Effector memory CD8-positive, alpha-beta T cell (primary cell): ENCODE measurements at regions not wholly inside any gene's neighbourhood (a gene's known extent, or its start where the extent isn't known, plus 50 kb on each side); places are given as distances from the start of the nearest gene placed in this dataset.
"Not testable (repeated sequence)": the region's sequence is repeated elsewhere in the genome, so short reads cannot be mapped to it uniquely, and the experiment has no call there.

Experiments used
- ATAC-seq: fragments of 150-1000 bp; cut with Tn5 transposase; replicated peaks from 2 replicates; pipeline ENCODE4 v1.10.0; 2021; ENCODE audit warnings: mild to moderate bottlenecking, moderate library complexity
- DNase-seq, 3 experiments: peaks; one replicate each; pipeline ENCODE4 v3.0.0; 2021
- H3K27ac Mint-ChIP-seq, 2 donors: one replicate each; pipeline ENCODE4 v1.8.0; 2022; ENCODE audit warnings: mild to moderate bottlenecking in 2 of 2, mixed read lengths in 2 of 2, moderate library complexity in 2 of 2
- H3K27me3 Mint-ChIP-seq, 2 donors: one replicate each; pipeline ENCODE4 v1.8.0; 2022; ENCODE audit warnings: mixed read lengths in 2 of 2
- H3K36me3 Mint-ChIP-seq: one replicate; pipeline ENCODE4 v1.8.0; 2022; ENCODE audit warnings: mild to moderate bottlenecking, moderate library complexity, mixed read lengths; ENCODE audit not compliant: insufficient read depth
- H3K4me1 Mint-ChIP-seq, 2 donors: one replicate each; pipeline ENCODE4 v1.8.0; 2022; ENCODE audit warnings: low read depth in 2 of 2, mixed read lengths in 2 of 2
- H3K4me3 Mint-ChIP-seq, 2 donors: one replicate each; pipeline ENCODE4 v1.8.0; 2022; ENCODE audit warnings: mild to moderate bottlenecking in 2 of 2, mixed read lengths in 2 of 2, moderate library complexity in 2 of 2
- H3K9me3 Mint-ChIP-seq, 2 donors: one replicate each; pipeline ENCODE4 v1.8.0; 2022; ENCODE audit warnings: mixed read lengths in 2 of 2

DNA sequence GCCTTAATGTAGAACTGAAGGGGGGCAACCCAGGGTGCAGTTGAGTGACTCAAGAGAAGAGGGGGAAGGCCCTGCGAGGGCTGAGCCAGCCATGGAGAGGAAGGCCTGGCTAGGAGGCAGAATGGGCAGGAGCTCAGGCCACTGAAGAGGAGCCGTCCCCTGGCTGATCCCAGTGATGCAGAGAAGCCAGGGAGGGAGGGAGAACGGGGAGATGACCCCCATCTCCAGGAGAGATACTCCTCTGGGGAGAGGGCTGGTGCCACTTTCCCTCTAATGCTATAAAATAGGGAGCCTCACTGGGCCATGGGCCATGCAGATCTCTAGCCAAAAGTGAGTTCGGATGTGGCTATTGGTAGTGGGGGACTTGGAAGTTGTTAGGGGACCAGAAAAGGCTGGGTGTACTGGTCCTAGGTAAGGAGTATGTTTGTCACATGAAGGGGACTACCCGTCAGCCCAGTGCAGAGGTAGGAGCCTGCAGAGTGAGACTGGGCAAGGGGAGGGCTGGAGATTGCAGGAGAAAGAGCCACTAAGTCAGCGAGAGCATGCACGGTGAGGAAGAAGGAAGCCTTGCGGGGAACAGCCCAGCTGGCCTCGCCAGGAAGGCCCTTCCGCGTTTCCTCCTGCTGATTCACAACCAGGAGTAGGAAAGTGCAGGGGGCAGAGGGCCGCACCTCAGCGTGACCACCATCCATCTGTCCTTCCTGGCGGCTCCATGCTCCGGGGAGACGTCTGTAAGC lies 347.6 kb downstream of the TCERG1L start:
- H3K27me3 Mint-ChIP-seq = no peaks in the 10 kb centered on the region
- H3K4me1 Mint-ChIP-seq = no peaks in the 10 kb centered on the region
- no peak overlapping the region for H3K4me3 Mint-ChIP-seq
- no peaks in the 10 kb centered on the region for H3K36me3 Mint-ChIP-seq
- no peak for ATAC-seq
- no peak for DNase-seq
- no peak overlapping the region for H3K27ac Mint-ChIP-seq
- H3K9me3 Mint-ChIP-seq = peaks cover 6 to 18% of the 10 kb centered on the region in 2 donors

GRCh38 chr10:130964771-130965170 lies 346.8 kb downstream of the TCERG1L start:
- Mint-ChIP-seq H3K4me1 (no peaks in the 10 kb centered on the region), H3K27ac (no peak overlapping the region), H3K4me3 (no peak overlapping the region), H3K9me3 (peaks cover 6 to 18% of the 10 kb centered on the region in 2 donors), H3K27me3 (no peaks in the 10 kb centered on the region), H3K36me3 (no peaks in the 10 kb centered on the region)
- DNase-seq = no peak
- no peak for ATAC-seq

GRCh38 chr10:130967161-130967560 lies 344.4 kb downstream of the TCERG1L start:
- H3K4me3 Mint-ChIP-seq = no peak overlapping the region
- H3K27ac Mint-ChIP-seq = no peak overlapping the region
- H3K36me3 Mint-ChIP-seq = no peaks in the 10 kb centered on the region

DNA sequence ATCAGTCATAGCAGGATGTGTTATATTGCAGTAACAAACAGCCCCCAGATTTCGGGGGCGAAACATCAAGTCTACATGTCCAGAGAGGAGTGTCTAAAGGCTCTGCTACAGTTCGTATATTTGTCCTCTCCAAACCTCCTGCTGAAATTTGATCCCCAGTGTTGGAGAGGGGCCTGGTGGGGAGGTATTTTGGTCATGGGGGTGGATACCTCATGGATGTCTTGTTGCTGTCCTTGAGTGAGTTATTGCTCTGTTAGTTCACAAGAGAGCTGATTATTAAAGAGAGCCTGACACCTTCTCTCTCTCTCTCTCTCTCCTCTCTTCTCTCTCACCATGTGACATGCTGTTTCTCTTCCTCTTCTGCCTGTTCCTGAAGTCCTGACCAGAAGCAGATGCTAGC lies 343.7 kb downstream of the TCERG1L start:
- H3K27me3 Mint-ChIP-seq = no peaks in the 10 kb centered on the region
- peaks cover 5 to 12% of the 10 kb centered on the region in 2 donors for H3K9me3 Mint-ChIP-seq
- no peaks in the 10 kb centered on the region for H3K4me1 Mint-ChIP-seq
- no peaks in the 10 kb centered on the region for H3K36me3 Mint-ChIP-seq
- H3K27ac Mint-ChIP-seq = no peak overlapping the region
- DNase-seq (no peak), ATAC-seq (no peak)
- H3K4me3 Mint-ChIP-seq = no peak overlapping the region

More at GRCh38 chr10:130967161-130967560, 344.4 kb downstream of the TCERG1L start:
- Mint-ChIP-seq H3K27me3 (no peaks in the 10 kb centered on the region), H3K4me1 (no peaks in the 10 kb centered on the region), H3K9me3 (peaks cover 6 to 12% of the 10 kb centered on the region in 2 donors)
- ATAC-seq = no peak
- no peak for DNase-seq

- Mint-ChIP-seq H3K9me3 (peaks cover 5% of the 10 kb centered on the region in 2 donors), H3K27me3 (no peaks in the 10 kb centered on the region), H3K4me1 (no peaks in the 10 kb centered on the region), H3K36me3 (no peaks in the 10 kb centered on the region), H3K4me3 (no peak overlapping the region), H3K27ac (no peak overlapping the region)
- DNase-seq = no peak
- ATAC-seq = no peak
Observed at GRCh38 chr10:130968511-130968910, 343.0 kb downstream of the TCERG1L start.

DNA sequence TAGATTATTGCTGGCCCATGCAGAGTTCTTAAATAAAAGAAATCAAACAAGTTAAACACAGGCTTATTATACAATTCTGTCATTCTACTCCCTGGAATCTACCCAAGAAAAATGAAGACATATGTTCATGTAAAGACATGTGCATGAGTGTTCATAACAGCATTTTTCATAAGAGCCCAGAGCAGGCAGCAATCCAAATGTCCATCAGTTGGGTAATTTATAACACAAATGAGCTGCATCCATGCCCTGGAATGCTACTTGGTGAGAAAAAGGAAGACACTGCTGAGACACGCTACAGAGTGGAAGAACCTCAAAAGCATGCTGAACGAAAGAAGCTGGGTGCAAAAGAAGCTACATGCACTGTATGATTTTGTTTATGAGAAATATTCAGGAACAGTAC lies 342.6 kb downstream of the TCERG1L start:
- DNase-seq = no peak
- no peak overlapping the region for H3K27ac Mint-ChIP-seq
- no peaks in the 10 kb centered on the region for H3K27me3 Mint-ChIP-seq
- H3K36me3 Mint-ChIP-seq = no peaks in the 10 kb centered on the region
- no peak overlapping the region for H3K4me3 Mint-ChIP-seq
- ATAC-seq = no peak
- no peaks in the 10 kb centered on the region for H3K4me1 Mint-ChIP-seq
- peaks cover under 1 to 4% of the 10 kb centered on the region in 2 donors for H3K9me3 Mint-ChIP-seq

DNA sequence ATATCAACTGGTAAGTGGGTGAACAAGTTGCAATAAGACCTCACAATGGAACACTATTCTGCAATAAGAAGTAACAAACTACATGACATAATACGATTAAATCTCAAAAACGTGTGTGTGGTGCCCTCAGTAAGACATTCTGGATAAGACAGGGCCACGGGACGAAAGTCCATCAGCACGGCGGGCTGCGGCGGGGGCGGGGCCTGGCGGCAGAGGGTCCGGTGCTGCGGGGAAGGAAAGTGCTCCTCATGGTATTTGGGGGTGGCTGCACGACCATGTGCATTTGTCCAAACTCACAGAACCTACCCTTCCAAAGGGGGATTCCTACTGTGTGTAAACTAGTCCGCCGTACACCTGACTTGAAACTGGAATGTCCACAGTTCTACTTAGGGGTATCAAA lies 341.8 kb downstream of the TCERG1L start:
- DNase-seq (no peak), ATAC-seq (no peak)
- Mint-ChIP-seq H3K27ac (no peak overlapping the region), H3K27me3 (no peaks in the 10 kb centered on the region), H3K4me3 (no peak overlapping the region), H3K36me3 (no peaks in the 10 kb centered on the region), H3K4me1 (no peaks in the 10 kb centered on the region), H3K9me3 (peaks cover 0 to 3% of the 10 kb centered on the region in 2 donors)

GRCh38 chr10:130970341-130971122 lies 341.0 kb downstream of the TCERG1L start:
- Mint-ChIP-seq H3K36me3 (no peaks in the 10 kb centered on the region), H3K4me3 (no peak overlapping the region), H3K9me3 (peaks cover 0 to 3% of the 10 kb centered on the region in 2 donors), H3K4me1 (no peaks in the 10 kb centered on the region), H3K27ac (no peak overlapping the region), H3K27me3 (no peaks in the 10 kb centered on the region)
- ATAC-seq (no peak), DNase-seq (no peak)

GRCh38 chr10:130971123-130971435 lies 340.4 kb downstream of the TCERG1L start:
- no peak overlapping the region for H3K27ac Mint-ChIP-seq
- no peaks in the 10 kb centered on the region for H3K27me3 Mint-ChIP-seq
- no peak overlapping the region for H3K4me3 Mint-ChIP-seq
- no peak for ATAC-seq
- H3K4me1 Mint-ChIP-seq = no peaks in the 10 kb centered on the region
- no peaks in the 10 kb centered on the region for H3K36me3 Mint-ChIP-seq
- peaks cover 0 to 3% of the 10 kb centered on the region in 2 donors for H3K9me3 Mint-ChIP-seq
- DNase-seq = no peak

- DNase-seq (no peak), ATAC-seq (no peak)
- no peaks in the 10 kb centered on the region for H3K36me3 Mint-ChIP-seq
- no peak overlapping the region for H3K4me3 Mint-ChIP-seq
- H3K27ac Mint-ChIP-seq = no peak overlapping the region
- H3K4me1 Mint-ChIP-seq = no peaks in the 10 kb centered on the region
- no peaks in the 10 kb centered on the region for H3K27me3 Mint-ChIP-seq
- H3K9me3 Mint-ChIP-seq = no peaks in the 10 kb centered on the region
Observed at GRCh38 chr10:130973127-130973839, 338.2 kb downstream of the TCERG1L start.

- no peaks in the 10 kb centered on the region for H3K9me3 Mint-ChIP-seq
- no peak overlapping the region for H3K27ac Mint-ChIP-seq
- no peaks in the 10 kb centered on the region for H3K27me3 Mint-ChIP-seq
- no peaks in the 10 kb centered on the region for H3K36me3 Mint-ChIP-seq
- DNase-seq (no peak), ATAC-seq (no peak)
- no peaks in the 10 kb centered on the region for H3K4me1 Mint-ChIP-seq
- H3K4me3 Mint-ChIP-seq = no peak overlapping the region
Observed at GRCh38 chr10:130974166-130974565, 337.4 kb downstream of the TCERG1L start.

- H3K36me3 Mint-ChIP-seq, H3K4me1 Mint-ChIP-seq, ATAC-seq, H3K4me3 Mint-ChIP-seq, H3K27me3 Mint-ChIP-seq, H3K9me3 Mint-ChIP-seq, DNase-seq, H3K27ac Mint-ChIP-seq: not testable (repeated sequence)
Observed at GRCh38 chr10:130975351-130975750, 336.2 kb downstream of the TCERG1L start.

DNA sequence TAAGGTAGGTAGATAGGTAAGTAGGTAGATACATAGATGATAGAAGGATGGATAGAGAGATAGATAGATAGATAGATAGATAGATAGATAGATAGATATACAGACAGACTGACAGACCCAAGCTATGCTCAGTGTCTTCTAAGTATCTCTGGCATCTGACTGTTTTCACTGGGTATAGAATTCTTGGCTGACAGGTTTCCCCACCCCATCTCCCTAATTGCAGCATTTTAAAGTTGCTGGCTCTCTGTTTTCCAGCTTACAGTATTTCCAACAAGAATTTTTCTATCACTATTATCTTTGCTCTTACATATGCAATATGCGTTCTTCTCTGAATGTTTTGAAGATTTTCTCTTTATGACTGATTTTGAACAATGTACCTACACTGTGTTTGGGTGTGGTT lies 328.7 kb downstream of the TCERG1L start:
- Mint-ChIP-seq H3K4me1 (no peaks in the 10 kb centered on the region), H3K27ac (no peak overlapping the region), H3K36me3 (peaks cover 3% of the 10 kb centered on the region), H3K4me3 (no peak overlapping the region), H3K27me3 (peaks cover 0 to under 1% of the 10 kb centered on the region in 2 donors), H3K9me3 (peaks cover 3 to 15% of the 10 kb centered on the region in 2 donors)
- DNase-seq (no peak), ATAC-seq (no peak)
